ENCODE measurements at regions not wholly inside any gene's neighbourhood (a gene's known extent, or its start where the extent isn't known, plus 50 kb on each side); places are given as distances from the start of the nearest gene placed in this dataset.

GRCh38 chr22:48881326-48881980 lies 946.2 kb downstream of the BRD1 start:
- in situ Hi-C loops (cut with MboI; ENCODE audit: low sequenced_read_pairs) = no loop called here

GRCh38 chr22:48880749-48881148 lies 946.9 kb downstream of the BRD1 start:
- no peak overlapping the region for H3K4me3 ChIP-seq
- no peak for DNase-seq (ENCODE audit: low spot score in 2 of 2)
- no peaks in the 10 kb centered on the region for H3K36me3 ChIP-seq (replicated peaks)
- in situ Hi-C loops (cut with MboI; ENCODE audit: low sequenced_read_pairs) = no loop called here
- no peaks in the 10 kb centered on the region for H3K9me3 ChIP-seq
- H3K27me3 ChIP-seq (ENCODE audit: low read depth) = no peaks in the 10 kb centered on the region
- H3K4me1 ChIP-seq = no peaks in the 10 kb centered on the region

More at GRCh38 chr22:48881326-48881980, 946.2 kb downstream of the BRD1 start:
- Histone ChIP-seq H3K27me3 (ENCODE audit: low read depth) (no peaks in the 10 kb centered on the region), H3K4me3 (no peak overlapping the region), H3K4me1 (no peaks in the 10 kb centered on the region), H3K9me3 (no peaks in the 10 kb centered on the region), H3K36me3 (replicated peaks) (no peaks in the 10 kb centered on the region)
- DNase-seq (ENCODE audit: low spot score in 2 of 2) = no peak

GRCh38 chr22:48876951-48877350 lies 950.7 kb downstream of the BRD1 start:
- in situ Hi-C loops (cut with MboI; ENCODE audit: low sequenced_read_pairs) = no loop called here
- Histone ChIP-seq H3K36me3 (replicated peaks) (no peaks in the 10 kb centered on the region), H3K4me3 (no peak overlapping the region), H3K4me1 (no peaks in the 10 kb centered on the region), H3K9me3 (no peaks in the 10 kb centered on the region), H3K27me3 (ENCODE audit: low read depth) (no peaks in the 10 kb centered on the region)
- DNase-seq (ENCODE audit: low spot score in 2 of 2) = no peak

DNA sequence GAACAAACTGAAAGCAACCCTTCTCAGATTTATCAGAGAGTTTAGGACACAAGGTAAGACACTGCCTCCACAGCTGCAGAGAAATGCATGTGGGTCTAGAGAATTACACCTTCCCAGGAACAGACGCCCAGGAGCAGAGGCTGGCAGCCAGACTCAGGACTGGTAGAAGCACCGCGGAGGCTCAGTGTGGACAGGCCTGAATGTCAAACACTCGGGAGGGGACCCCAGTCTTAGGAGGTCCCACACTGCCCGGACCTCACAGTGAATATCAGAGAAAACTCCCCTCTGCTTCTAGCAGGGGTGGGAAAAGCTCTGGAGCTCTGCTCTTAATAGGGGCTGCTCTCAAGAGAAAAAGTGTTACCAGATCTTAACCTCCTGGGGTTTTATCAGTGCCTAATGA lies 952.7 kb downstream of the BRD1 start:
- no peaks in the 10 kb centered on the region for H3K4me1 ChIP-seq
- in situ Hi-C loops (cut with MboI; ENCODE audit: low sequenced_read_pairs) = no loop called here
- H3K36me3 ChIP-seq (replicated peaks) = no peaks in the 10 kb centered on the region
- DNase-seq (ENCODE audit: low spot score in 2 of 2) = no peak
- no peaks in the 10 kb centered on the region for H3K9me3 ChIP-seq
- no peaks in the 10 kb centered on the region for H3K27me3 ChIP-seq (ENCODE audit: low read depth)
- H3K4me3 ChIP-seq = no peak overlapping the region

DNA sequence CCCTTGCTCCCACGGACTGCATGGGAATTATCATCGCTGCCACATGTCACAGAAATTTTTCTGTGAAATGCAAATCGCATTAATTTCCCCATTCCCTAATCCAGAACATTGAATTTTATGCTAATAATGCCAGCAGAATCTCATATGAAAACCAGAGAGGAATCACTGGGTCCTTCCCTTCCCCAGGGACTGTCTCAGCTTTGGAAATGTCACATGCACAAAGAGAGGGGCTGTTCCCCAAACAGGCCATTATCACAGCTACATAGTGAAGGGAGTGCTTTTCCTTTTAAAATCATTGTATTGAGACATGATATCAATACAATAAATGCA lies 954.5 kb downstream of the BRD1 start:
- H3K36me3 ChIP-seq (replicated peaks) = no peaks in the 10 kb centered on the region
- H3K27me3 ChIP-seq (ENCODE audit: low read depth) = no peaks in the 10 kb centered on the region
- H3K4me1 ChIP-seq = no peaks in the 10 kb centered on the region
- no peak for DNase-seq (ENCODE audit: low spot score in 2 of 2)
- no peak overlapping the region for H3K4me3 ChIP-seq
- in situ Hi-C loops (cut with MboI; ENCODE audit: low sequenced_read_pairs) = no loop called here
- H3K9me3 ChIP-seq = no peaks in the 10 kb centered on the region

DNA sequence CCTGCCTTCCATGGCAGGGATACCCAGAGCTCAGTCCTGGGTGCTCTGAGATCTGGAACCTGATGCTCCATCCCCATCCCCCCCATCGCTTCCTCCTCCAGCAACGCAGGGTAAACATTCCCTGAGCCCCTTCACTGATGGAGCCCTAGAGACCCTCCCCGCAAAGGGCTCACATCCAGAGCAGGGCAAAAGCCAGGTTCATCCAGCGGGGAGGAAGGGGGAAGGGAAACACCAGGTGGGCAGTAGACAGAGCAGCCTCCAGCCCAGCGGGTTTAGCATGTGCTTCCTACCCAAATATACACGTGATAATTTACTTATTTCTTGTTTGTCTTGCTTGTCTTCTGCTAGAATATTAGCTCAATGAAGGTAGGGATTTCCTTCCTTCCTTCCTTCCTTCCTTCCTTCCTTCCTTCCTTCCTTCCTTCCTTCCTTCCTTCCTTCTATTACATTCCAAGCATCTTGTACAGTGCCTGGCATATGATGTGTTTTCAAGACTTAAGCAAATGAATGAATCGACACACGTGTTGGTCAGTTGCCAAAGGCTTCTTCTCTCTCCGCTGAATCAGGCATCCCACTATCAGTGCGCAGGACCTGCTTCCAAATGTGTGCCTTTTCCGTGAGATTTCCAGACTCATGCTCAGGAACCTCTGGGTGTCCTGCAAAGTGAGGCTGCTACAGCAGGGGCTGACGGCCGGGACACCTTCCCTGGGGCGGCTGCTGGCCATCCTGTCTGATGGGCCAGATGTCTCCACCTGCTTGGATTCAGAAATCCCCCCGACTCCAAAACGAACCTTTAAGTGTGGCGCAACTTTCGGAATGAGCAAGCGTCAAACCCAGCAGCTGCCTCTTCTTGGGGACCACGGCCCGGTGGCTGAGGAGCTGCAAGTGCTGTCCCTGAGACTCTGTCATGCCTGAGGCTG lies 955.1 kb downstream of the BRD1 start:
- in situ Hi-C loops (cut with MboI; ENCODE audit: low sequenced_read_pairs) = no loop called here
- no peak for DNase-seq (ENCODE audit: low spot score in 2 of 2)
- H3K36me3 ChIP-seq (replicated peaks) = no peaks in the 10 kb centered on the region

GRCh38 chr22:48871176-48871840 lies 956.4 kb downstream of the BRD1 start:
- H3K9me3 ChIP-seq = no peaks in the 10 kb centered on the region
- no peaks in the 10 kb centered on the region for H3K36me3 ChIP-seq (replicated peaks)
- in situ Hi-C loops (cut with MboI; ENCODE audit: low sequenced_read_pairs) = no loop called here
- no peaks in the 10 kb centered on the region for H3K4me1 ChIP-seq
- no peak for DNase-seq (ENCODE audit: low spot score in 2 of 2)
- no peaks in the 10 kb centered on the region for H3K27me3 ChIP-seq (ENCODE audit: low read depth)
- H3K4me3 ChIP-seq = no peak overlapping the region

More for the DNA sequence above, 955.1 kb downstream of the BRD1 start:
- Histone ChIP-seq H3K27me3 (ENCODE audit: low read depth) (no peaks in the 10 kb centered on the region), H3K4me1 (no peaks in the 10 kb centered on the region), H3K9me3 (no peaks in the 10 kb centered on the region), H3K4me3 (no peak overlapping the region)

- in situ Hi-C loops (cut with MboI; ENCODE audit: low sequenced_read_pairs) = no loop called here
- Histone ChIP-seq H3K36me3 (replicated peaks) (no peaks in the 10 kb centered on the region), H3K4me3 (no peak overlapping the region), H3K9me3 (no peaks in the 10 kb centered on the region), H3K27me3 (ENCODE audit: low read depth) (no peaks in the 10 kb centered on the region), H3K4me1 (no peaks in the 10 kb centered on the region)
- DNase-seq (ENCODE audit: low spot score in 2 of 2) = no peak
These were observed 957.2 kb downstream of the BRD1 start for GRCh38 chr22:48870436-48870835.

DNA sequence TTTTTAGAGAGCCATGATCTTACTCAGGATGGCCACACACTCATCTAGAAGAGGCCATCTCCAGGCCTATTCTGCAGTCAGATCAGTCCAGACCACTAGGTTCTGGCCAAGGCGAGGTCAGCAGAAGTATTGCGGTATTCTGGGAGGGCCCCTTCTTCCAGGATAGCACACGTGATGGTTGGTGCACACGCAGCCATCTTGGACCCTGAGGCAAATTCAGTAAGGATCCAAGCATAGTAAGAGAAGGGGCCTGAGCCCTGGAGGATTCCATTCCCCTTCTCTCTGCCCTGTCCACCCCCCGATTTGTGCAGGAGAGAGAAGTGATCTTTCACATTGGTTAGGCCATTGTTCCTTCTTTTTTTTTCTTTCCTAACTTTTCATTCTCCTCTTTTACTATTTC lies 957.9 kb downstream of the BRD1 start:
- no peaks in the 10 kb centered on the region for H3K27me3 ChIP-seq (ENCODE audit: low read depth)
- H3K4me1 ChIP-seq = no peaks in the 10 kb centered on the region
- no peaks in the 10 kb centered on the region for H3K9me3 ChIP-seq
- no peak for DNase-seq (ENCODE audit: low spot score in 2 of 2)
- H3K36me3 ChIP-seq (replicated peaks) = no peaks in the 10 kb centered on the region
- in situ Hi-C loops (cut with MboI; ENCODE audit: low sequenced_read_pairs) = no loop called here
- H3K4me3 ChIP-seq = no peak overlapping the region

- H3K9me3 ChIP-seq = no peaks in the 10 kb centered on the region
- no peak for DNase-seq (ENCODE audit: low spot score in 2 of 2)
- in situ Hi-C loops (cut with MboI; ENCODE audit: low sequenced_read_pairs) = no loop called here
- no peaks in the 10 kb centered on the region for H3K36me3 ChIP-seq (replicated peaks)
- no peaks in the 10 kb centered on the region for H3K27me3 ChIP-seq (ENCODE audit: low read depth)
- H3K4me3 ChIP-seq = no peak overlapping the region
- H3K4me1 ChIP-seq = no peaks in the 10 kb centered on the region
These were observed 958.5 kb downstream of the BRD1 start for GRCh38 chr22:48869161-48869560.

DNA sequence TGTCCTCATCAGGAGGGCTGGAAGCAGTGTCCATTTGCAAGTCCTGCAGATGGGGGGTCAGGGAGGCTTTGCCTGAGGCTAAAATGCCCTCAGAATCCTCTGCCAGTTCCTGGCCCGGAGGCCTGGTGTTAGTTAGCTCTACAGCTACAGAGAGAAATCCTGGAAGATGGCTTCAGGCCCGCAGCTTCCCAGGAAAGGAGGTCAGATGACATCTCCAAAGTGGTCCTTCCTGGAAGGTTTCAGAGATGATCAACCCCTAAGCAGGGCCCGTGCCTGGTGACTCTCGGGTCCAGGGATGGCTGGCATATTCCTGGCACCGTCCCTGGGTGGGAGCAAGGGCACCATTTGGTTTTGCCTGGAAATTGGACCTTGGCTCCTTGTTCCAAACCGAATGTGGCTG lies 959.1 kb downstream of the BRD1 start:
- Histone ChIP-seq H3K27me3 (ENCODE audit: low read depth) (no peaks in the 10 kb centered on the region), H3K4me3 (no peak overlapping the region), H3K36me3 (replicated peaks) (no peaks in the 10 kb centered on the region), H3K9me3 (no peaks in the 10 kb centered on the region), H3K4me1 (no peaks in the 10 kb centered on the region)
- no peak for DNase-seq (ENCODE audit: low spot score in 2 of 2)
- in situ Hi-C loops (cut with MboI; ENCODE audit: low sequenced_read_pairs) = no loop called here

DNA sequence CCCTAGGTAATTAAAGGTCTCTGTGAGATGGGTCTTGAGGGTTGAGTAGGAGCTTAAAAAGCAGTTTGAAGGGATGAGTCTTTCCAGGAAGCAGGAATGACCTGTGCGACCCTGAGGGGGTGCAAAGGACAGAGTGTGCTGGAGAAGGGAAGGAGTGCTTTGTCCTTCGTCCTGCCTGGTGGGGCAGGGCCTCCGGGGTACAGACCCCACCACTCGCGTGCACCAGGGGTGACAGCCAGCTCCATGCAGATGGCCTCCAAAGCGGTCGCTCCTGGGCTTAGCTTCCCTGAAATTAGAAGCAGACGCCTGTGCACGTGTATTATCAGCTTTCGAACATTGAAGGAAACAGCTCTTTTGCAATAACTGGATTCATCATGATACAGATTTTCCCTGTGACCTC lies 959.8 kb downstream of the BRD1 start:
- in situ Hi-C loops (cut with MboI; ENCODE audit: low sequenced_read_pairs) = no loop called here
- H3K36me3 ChIP-seq (replicated peaks) = no peaks in the 10 kb centered on the region
- no peak overlapping the region for H3K4me3 ChIP-seq
- no peaks in the 10 kb centered on the region for H3K27me3 ChIP-seq (ENCODE audit: low read depth)
- DNase-seq (ENCODE audit: low spot score in 2 of 2) = no peak
- H3K9me3 ChIP-seq = no peaks in the 10 kb centered on the region
- no peaks in the 10 kb centered on the region for H3K4me1 ChIP-seq

GRCh38 chr22:48866906-48867681 lies 960.6 kb downstream of the BRD1 start:
- Histone ChIP-seq H3K27me3 (ENCODE audit: low read depth) (no peaks in the 10 kb centered on the region), H3K4me1 (no peaks in the 10 kb centered on the region), H3K9me3 (no peaks in the 10 kb centered on the region), H3K4me3 (no peak overlapping the region), H3K36me3 (replicated peaks) (no peaks in the 10 kb centered on the region)
- DNase-seq (ENCODE audit: low spot score in 2 of 2) = no peak
- in situ Hi-C loops (cut with MboI; ENCODE audit: low sequenced_read_pairs) = no loop called here
